SK-N-SH treated with all-trans-retinoic acid at 6 μM for 48 hours (cell line): ENCODE measurements at regions not wholly inside any gene's neighbourhood (a gene's known extent, or its start where the extent isn't known, plus 50 kb on each side); places are given as distances from the start of the nearest gene placed in this dataset.

Experiments
- ARNTL ChIP-seq: fragments of 450-650 bp; formaldehyde crosslinking; IDR thresholded peaks from 2 replicates; pipeline ENCODE4 v1.5.0; 2020; ENCODE audit warnings: low read depth, mild to moderate bottlenecking, moderate library complexity, borderline replicate concordance
- BACH2 ChIP-seq: fragments of 250-450 bp; sonication (Bioruptor Pico); IDR thresholded peaks from 2 replicates; pipeline ENCODE4 v1.9.0; 2021; ENCODE audit warnings: mild to moderate bottlenecking, borderline replicate concordance
- ISL1 ChIP-seq: fragments of 250-450 bp; sonication (Bioruptor Pico); IDR thresholded peaks from 2 replicates; pipeline ENCODE4 v2.1.2; 2022; ENCODE audit warnings: mild to moderate bottlenecking, moderate library complexity
- PPARA ChIP-seq: fragments of 250-450 bp; sonication (Bioruptor Pico); IDR thresholded peaks from 2 replicates; pipeline ENCODE4 v1.5.0; 2020; ENCODE audit warnings: mild to moderate bottlenecking, borderline replicate concordance
- SNAI2 ChIP-seq: fragments of 250-450 bp; sonication (Bioruptor Pico); IDR thresholded peaks from 2 replicates; pipeline ENCODE4 v1.5.0; 2020; ENCODE audit warnings: mild to moderate bottlenecking, moderate library complexity
- ZC3H10 ChIP-seq: fragments of 250-450 bp; sonication (Bioruptor Pico); IDR thresholded peaks from 2 replicates; pipeline ENCODE4 v1.5.1; 2021; ENCODE audit warnings: mild to moderate bottlenecking, moderate library complexity
- ZFP3 ChIP-seq: fragments of 250-450 bp; sonication (Bioruptor Pico); IDR thresholded peaks from 2 replicates; pipeline ENCODE4 v1.5.0; 2020; ENCODE audit warnings: mild to moderate bottlenecking, moderate library complexity
- ZFP30 ChIP-seq: fragments of 450-650 bp; formaldehyde crosslinking; IDR thresholded peaks from 2 replicates; pipeline ENCODE4 v1.5.0; 2022; ENCODE audit warnings: mild to moderate bottlenecking, moderate library complexity
- ZNF70 ChIP-seq: fragments of 450-650 bp; formaldehyde crosslinking; IDR thresholded peaks from 2 replicates; pipeline ENCODE4 v1.5.0; 2020; ENCODE audit warnings: mild to moderate bottlenecking, moderate library complexity
- ZNF8 ChIP-seq: fragments of 450-650 bp; formaldehyde crosslinking; IDR thresholded peaks from 2 replicates; pipeline ENCODE4 v1.5.0; 2020; ENCODE audit warnings: mild to moderate bottlenecking, moderate library complexity
- TF ChIP-seq, protein P1 (sequence below): fragments of 250-450 bp; sonication (Bioruptor Pico); IDR thresholded peaks from 2 replicates; pipeline ENCODE4 v1.5.0; 2020; ENCODE audit warnings: mild to moderate bottlenecking, moderate library complexity
- TF ChIP-seq, protein P2 (sequence below): fragments of 250-450 bp; sonication (Bioruptor Pico); IDR thresholded peaks from 2 replicates; pipeline ENCODE4 v1.8.0; 2020; ENCODE audit warnings: mild to moderate bottlenecking, moderate library complexity, borderline replicate concordance
- TF ChIP-seq, protein P3 (sequence below): fragments of 250-450 bp; sonication (Bioruptor Pico); IDR thresholded peaks from 2 replicates; pipeline ENCODE4 v1.5.1; 2020; ENCODE audit warnings: low read depth, mild to moderate bottlenecking, moderate library complexity

DNA sequence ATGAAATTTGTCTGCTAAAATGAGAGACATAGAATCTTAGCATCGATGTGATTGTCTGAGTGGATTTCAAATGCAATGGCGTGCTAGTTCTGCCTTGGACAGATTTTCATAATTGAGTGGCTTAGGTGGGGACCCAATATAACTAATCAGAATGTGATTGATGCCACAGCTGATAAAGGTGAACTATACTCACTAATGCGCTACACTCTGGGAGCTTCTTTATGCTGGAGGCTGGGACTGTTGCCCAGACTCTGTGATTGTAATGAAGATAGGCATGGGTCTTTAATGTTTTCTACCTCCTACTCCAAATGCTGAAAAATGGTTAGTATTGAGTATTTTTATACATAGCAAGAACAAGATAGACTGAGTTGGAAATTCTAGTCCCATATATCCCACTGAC lies 339.5 kb upstream of the SLC39A10 start:
- no peak for TF ChIP-seq ARNTL (CRISPR knock-in tag)
- no peak for TF ChIP-seq ZC3H10 (CRISPR knock-in tag)
- no peak for TF ChIP-seq ISL1 (CRISPR knock-in tag)
- TF ChIP-seq BACH2 (CRISPR knock-in tag), result no peak
- no peak for TF ChIP-seq SNAI2 (CRISPR knock-in tag)
- no peak for TF ChIP-seq ZFP3 (CRISPR knock-in tag)
- no peak for TF ChIP-seq ZNF70 (CRISPR knock-in tag)
- TF ChIP-seq, protein P1, sequence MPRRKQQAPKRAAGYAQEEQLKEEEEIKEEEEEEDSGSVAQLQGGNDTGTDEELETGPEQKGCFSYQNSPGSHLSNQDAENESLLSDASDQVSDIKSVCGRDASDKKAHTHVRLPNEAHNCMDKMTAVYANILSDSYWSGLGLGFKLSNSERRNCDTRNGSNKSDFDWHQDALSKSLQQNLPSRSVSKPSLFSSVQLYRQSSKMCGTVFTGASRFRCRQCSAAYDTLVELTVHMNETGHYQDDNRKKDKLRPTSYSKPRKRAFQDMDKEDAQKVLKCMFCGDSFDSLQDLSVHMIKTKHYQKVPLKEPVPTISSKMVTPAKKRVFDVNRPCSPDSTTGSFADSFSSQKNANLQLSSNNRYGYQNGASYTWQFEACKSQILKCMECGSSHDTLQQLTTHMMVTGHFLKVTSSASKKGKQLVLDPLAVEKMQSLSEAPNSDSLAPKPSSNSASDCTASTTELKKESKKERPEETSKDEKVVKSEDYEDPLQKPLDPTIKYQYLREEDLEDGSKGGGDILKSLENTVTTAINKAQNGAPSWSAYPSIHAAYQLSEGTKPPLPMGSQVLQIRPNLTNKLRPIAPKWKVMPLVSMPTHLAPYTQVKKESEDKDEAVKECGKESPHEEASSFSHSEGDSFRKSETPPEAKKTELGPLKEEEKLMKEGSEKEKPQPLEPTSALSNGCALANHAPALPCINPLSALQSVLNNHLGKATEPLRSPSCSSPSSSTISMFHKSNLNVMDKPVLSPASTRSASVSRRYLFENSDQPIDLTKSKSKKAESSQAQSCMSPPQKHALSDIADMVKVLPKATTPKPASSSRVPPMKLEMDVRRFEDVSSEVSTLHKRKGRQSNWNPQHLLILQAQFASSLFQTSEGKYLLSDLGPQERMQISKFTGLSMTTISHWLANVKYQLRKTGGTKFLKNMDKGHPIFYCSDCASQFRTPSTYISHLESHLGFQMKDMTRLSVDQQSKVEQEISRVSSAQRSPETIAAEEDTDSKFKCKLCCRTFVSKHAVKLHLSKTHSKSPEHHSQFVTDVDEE, result no peak
- TF ChIP-seq, protein P2, sequence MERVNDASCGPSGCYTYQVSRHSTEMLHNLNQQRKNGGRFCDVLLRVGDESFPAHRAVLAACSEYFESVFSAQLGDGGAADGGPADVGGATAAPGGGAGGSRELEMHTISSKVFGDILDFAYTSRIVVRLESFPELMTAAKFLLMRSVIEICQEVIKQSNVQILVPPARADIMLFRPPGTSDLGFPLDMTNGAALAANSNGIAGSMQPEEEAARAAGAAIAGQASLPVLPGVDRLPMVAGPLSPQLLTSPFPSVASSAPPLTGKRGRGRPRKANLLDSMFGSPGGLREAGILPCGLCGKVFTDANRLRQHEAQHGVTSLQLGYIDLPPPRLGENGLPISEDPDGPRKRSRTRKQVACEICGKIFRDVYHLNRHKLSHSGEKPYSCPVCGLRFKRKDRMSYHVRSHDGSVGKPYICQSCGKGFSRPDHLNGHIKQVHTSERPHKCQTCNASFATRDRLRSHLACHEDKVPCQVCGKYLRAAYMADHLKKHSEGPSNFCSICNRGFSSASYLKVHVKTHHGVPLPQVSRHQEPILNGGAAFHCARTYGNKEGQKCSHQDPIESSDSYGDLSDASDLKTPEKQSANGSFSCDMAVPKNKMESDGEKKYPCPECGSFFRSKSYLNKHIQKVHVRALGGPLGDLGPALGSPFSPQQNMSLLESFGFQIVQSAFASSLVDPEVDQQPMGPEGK (CRISPR knock-in tag), result no peak
- TF ChIP-seq, protein P3, sequence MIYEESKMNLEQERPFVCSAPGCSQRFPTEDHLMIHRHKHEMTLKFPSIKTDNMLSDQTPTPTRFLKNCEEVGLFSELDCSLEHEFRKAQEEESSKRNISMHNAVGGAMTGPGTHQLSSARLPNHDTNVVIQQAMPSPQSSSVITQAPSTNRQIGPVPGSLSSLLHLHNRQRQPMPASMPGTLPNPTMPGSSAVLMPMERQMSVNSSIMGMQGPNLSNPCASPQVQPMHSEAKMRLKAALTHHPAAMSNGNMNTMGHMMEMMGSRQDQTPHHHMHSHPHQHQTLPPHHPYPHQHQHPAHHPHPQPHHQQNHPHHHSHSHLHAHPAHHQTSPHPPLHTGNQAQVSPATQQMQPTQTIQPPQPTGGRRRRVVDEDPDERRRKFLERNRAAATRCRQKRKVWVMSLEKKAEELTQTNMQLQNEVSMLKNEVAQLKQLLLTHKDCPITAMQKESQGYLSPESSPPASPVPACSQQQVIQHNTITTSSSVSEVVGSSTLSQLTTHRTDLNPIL (CRISPR knock-in tag), result no peak
- no peak for TF ChIP-seq ZFP30 (CRISPR knock-in tag)
- TF ChIP-seq ZNF8 (CRISPR knock-in tag), result no peak
- TF ChIP-seq PPARA (CRISPR knock-in tag), result no peak
